Upper lobe of left lung (tissue), 6 donors: ENCODE measurements at regions not wholly inside any gene's neighbourhood (a gene's known extent, or its start where the extent isn't known, plus 50 kb on each side); places are given as distances from the start of the nearest gene placed in this dataset.

ENCODE experiments used
- ATAC-seq, 2 donors: fragments of 200-7000 bp; cut with Tn5 transposase; one replicate each; pipeline ENCODE4 v1.9.1; 2022; ENCODE audit warnings: mild to moderate bottlenecking in 2 of 2, moderate library complexity in 2 of 2; ENCODE audit not compliant: low FRiP score in 2 of 2
- DNase-seq, 2 donors: peaks; one replicate each; pipeline ENCODE4 v3.0.0-alpha.2; 2019 to 2020
- H3K27ac ChIP-seq, 4 donors: fragments of 200-600 bp; sonication (generic); one replicate each; pipeline ENCODE4 v1.5.1; 2016 to 2019
- H3K27me3 ChIP-seq, 4 donors: fragments of 200-600 bp; sonication (generic); one replicate each; pipeline ENCODE4 v1.5.1; 2017 to 2019
- H3K36me3 ChIP-seq, 4 donors: fragments of 200-600 bp; sonication (generic); one replicate each; pipeline ENCODE4 v1.5.1; 2016 to 2019
- H3K4me1 ChIP-seq, 4 donors: fragments of 200-600 bp; sonication (generic); one replicate each; pipeline ENCODE4 v1.5.1; 2018 to 2019
- H3K4me3 ChIP-seq, 4 donors: fragments of 200-600 bp; sonication (generic); one replicate each; pipeline ENCODE4 v1.5.1; 2017 to 2019; ENCODE audit warnings: mild to moderate bottlenecking in 2 of 4, moderate library complexity in 1 of 4
- H3K9me3 ChIP-seq, 4 donors: fragments of 200-600 bp; sonication (generic); one replicate each; pipeline ENCODE4 v1.5.1; 2018 to 2019
- EP300 ChIP-seq, 4 donors: sonication (generic); formaldehyde crosslinking; IDR thresholded peaks; one replicate each; pipeline ENCODE4 v1.5.1; 2017; ENCODE audit warnings: antibody characterized with exemption in 4 of 4, control low read depth in 2 of 4
- POLR2A ChIP-seq, 4 donors: fragments of 450-650 bp; IDR thresholded peaks; one replicate each; pipeline ENCODE4 v1.5.1; 2016 to 2017; ENCODE audit warnings: antibody characterized with exemption in 4 of 4, mild to moderate bottlenecking in 2 of 4
- POLR2AphosphoS5 ChIP-seq, 2 donors: sonication (generic); formaldehyde crosslinking; IDR thresholded peaks; one replicate each; pipeline ENCODE4 v1.5.1; 2017; ENCODE audit warnings: antibody characterized with exemption in 2 of 2
- WGBS, 2 donors: methylation state at CpG; one replicate each; pipeline ENCODE4 v1.1.5; 2017 to 2018; 5-methylcytosine and 5-hydroxymethylcytosine counted together
- TF ChIP-seq, protein P1 (sequence below), 6 experiments: fragments of 450-650 bp in 4 of 6; fragments of 200-600 bp in 2 of 6; sonication (generic) in 2 of 6; IDR thresholded peaks; one replicate each; pipeline ENCODE4 v1.5.1; 2016 to 2019; ENCODE audit warnings: antibody characterized with exemption in 6 of 6
- donor health status: DM: no; HTN: no; CAD: no; lungs with moderate emphysema.
- donor health status: DM: no; HTN: yes; CAD: no; lungs with severe emphysema.

DNA sequence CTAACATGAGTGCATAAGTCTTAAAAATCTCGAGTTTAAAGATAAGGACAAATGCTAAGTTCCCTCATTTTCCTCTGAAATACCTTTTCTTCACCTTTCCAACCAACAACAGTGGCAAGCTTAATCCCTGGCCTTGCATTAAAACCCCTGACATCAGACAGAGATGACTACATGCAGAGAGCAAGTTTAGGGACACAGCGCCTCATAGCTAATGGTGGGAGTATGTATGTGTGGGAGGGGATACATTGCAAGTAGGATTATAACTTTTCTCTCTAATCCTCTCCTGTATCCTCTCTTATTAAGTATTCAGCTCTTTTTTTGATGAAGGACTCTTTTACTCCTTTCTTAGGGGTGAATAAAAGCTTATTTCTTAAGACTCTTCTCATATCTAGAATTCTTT lies 547.1 kb downstream of the CCER1 start:
- no peak for ATAC-seq
- Histone ChIP-seq H3K4me1 (no peaks in the 10 kb centered on the region), H3K27ac (no peak overlapping the region), H3K9me3 (no peaks in the 10 kb centered on the region), H3K27me3 (no peaks in the 10 kb centered on the region), H3K36me3 (no peaks in the 10 kb centered on the region), H3K4me3 (no peak overlapping the region)
- WGBS, 2 donors, result 64 to 72% methylated on average over 2 of the region's 2 CpGs
- TF ChIP-seq, protein P1, sequence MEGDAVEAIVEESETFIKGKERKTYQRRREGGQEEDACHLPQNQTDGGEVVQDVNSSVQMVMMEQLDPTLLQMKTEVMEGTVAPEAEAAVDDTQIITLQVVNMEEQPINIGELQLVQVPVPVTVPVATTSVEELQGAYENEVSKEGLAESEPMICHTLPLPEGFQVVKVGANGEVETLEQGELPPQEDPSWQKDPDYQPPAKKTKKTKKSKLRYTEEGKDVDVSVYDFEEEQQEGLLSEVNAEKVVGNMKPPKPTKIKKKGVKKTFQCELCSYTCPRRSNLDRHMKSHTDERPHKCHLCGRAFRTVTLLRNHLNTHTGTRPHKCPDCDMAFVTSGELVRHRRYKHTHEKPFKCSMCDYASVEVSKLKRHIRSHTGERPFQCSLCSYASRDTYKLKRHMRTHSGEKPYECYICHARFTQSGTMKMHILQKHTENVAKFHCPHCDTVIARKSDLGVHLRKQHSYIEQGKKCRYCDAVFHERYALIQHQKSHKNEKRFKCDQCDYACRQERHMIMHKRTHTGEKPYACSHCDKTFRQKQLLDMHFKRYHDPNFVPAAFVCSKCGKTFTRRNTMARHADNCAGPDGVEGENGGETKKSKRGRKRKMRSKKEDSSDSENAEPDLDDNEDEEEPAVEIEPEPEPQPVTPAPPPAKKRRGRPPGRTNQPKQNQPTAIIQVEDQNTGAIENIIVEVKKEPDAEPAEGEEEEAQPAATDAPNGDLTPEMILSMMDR (IDR thresholded peaks at IDR 0.05), result no peak
- TF ChIP-seq POLR2A (IDR thresholded peaks at IDR 0.05), result no peak
- DNase-seq, result no peak

DNA sequence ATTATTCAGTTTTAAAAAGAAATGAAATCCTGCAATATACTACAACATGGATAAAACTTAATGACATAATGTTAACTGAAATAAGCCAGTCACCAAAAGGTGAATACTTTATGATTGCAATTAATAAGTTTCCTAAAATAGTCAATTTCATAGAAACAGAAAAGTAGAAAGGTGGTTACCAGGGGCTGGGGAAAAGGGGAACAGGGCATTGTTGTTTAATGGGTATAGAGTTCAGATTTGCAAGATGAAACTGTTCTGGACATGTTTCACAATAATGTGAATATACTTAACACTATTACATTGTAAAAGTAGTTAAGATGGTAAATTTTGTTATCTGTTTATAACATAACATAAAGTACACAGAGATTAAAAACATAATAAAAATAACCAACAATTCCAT lies 550.9 kb downstream of the CCER1 start:
- no peak for ATAC-seq

DNA sequence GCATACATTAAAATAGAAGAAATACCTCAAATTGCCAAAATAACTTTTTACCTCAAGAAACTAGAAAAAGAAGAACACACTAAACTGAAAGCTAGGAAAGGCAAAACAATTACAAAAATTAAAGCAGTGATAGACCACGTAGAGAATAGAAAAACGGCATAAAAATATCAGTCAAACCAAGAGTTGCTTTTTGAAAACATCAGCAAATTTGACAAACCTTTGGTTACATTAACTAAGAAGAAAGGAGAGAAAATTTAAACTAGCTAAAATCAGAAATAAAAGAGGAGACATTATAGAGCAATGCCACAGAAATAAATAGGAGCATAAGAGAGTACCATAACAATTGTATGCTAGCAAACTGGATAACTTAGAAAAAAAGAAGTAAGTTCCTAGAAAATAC lies 553.8 kb downstream of the CCER1 start:
- Histone ChIP-seq H3K27me3 (no peaks in the 10 kb centered on the region), H3K36me3 (no peaks in the 10 kb centered on the region), H3K27ac (no peak overlapping the region), H3K9me3 (peaks cover 0 to 10% (median under 1%) of the 10 kb centered on the region in 4 donors), H3K4me3 (no peak overlapping the region), H3K4me1 (no peaks in the 10 kb centered on the region)
- 81 to 93% methylated on average over 2 of the region's 2 CpGs for WGBS, 2 donors
- ATAC-seq, result no peak
- no peak for DNase-seq
- no peak for TF ChIP-seq EP300 (IDR thresholded peaks at IDR 0.05)
- TF ChIP-seq, protein P1 (IDR thresholded peaks at IDR 0.05), result no peak
- TF ChIP-seq POLR2A (IDR thresholded peaks at IDR 0.05), result no peak
- no peak for TF ChIP-seq POLR2AphosphoS5 (IDR thresholded peaks at IDR 0.05)

More for the DNA sequence above, 550.9 kb downstream of the CCER1 start:
- no peak overlapping the region for H3K27ac ChIP-seq
- no peak overlapping the region for H3K4me3 ChIP-seq
- DNase-seq, result no peak
- no peaks in the 10 kb centered on the region for H3K27me3 ChIP-seq
- H3K36me3 ChIP-seq, result no peaks in the 10 kb centered on the region
- H3K4me1 ChIP-seq, result no peaks in the 10 kb centered on the region
- no peaks in the 10 kb centered on the region for H3K9me3 ChIP-seq
- TF ChIP-seq, protein P1 (IDR thresholded peaks at IDR 0.05), result no peak

DNA sequence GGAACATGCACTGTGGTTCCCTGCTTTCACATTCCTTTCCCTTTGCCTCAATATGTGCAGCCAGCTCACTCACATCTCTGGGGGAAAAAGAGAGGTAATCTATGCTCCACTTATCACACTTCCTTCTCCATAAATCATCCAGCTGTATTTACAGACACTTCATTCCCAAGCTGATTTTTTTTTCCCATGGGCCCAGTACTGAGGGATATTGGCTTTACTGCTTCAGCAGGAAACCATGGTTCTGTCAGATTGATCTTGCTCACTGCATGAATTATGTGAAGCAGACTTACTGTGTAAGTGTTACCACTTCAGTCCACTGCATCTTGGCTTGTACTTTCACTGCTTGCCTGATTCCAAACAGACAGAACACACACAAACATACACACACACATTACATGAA lies 555.6 kb downstream of the CCER1 start:
- Histone ChIP-seq H3K4me3 (no peak overlapping the region), H3K36me3 (no peaks in the 10 kb centered on the region), H3K27ac (no peak overlapping the region), H3K27me3 (no peaks in the 10 kb centered on the region), H3K9me3 (peaks cover 0 to 12% (median 6%) of the 10 kb centered on the region in 4 donors), H3K4me1 (no peaks in the 10 kb centered on the region)
- no peak for DNase-seq
- TF ChIP-seq, protein P1 (IDR thresholded peaks at IDR 0.05), result no peak
- no peak for TF ChIP-seq POLR2AphosphoS5 (IDR thresholded peaks at IDR 0.05)
- ATAC-seq, result no peak

DNA sequence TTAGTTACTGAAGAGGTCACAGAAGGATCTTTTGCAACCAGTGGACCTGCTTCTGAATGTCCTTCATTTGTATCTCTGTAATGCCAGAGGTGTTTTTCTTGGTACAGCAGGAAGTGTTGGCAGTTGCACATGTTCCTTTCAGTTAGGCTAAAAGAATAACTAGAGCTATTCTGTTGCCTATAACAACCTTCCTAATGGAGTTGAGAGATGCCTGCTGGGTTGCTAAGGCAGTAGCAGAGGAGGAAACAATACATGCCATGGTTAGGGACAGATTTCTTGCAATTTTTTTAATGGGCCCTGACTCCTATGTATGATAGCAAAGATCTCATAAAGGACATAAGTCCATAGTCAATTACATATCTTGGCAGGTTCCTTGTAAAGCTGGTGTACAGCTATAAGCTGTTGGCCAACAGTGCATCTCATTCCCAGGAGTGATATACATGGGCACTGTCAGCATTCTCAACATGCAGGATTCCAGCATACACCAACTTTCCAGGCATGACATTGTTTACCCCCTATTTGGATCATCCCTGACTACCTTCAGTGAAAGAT lies 556.6 kb downstream of the CCER1 start:
- DNase-seq (no peak), ATAC-seq (no peak)
- no peak for TF ChIP-seq POLR2AphosphoS5 (IDR thresholded peaks at IDR 0.05)
- TF ChIP-seq EP300 (IDR thresholded peaks at IDR 0.05), result no peak
- TF ChIP-seq POLR2A (IDR thresholded peaks at IDR 0.05), result no peak
- TF ChIP-seq, protein P1 (IDR thresholded peaks at IDR 0.05), result no peak
- no peak overlapping the region for H3K4me3 ChIP-seq
- peaks cover 0 to 12% (median 6%) of the 10 kb centered on the region in 4 donors for H3K9me3 ChIP-seq
- no peaks in the 10 kb centered on the region for H3K4me1 ChIP-seq
- H3K27me3 ChIP-seq, result no peaks in the 10 kb centered on the region
- H3K27ac ChIP-seq, result no peak overlapping the region
- H3K36me3 ChIP-seq, result no peaks in the 10 kb centered on the region
